Hematopoietic multipotent progenitor cell treated with erythropoietin and hydrocortisone succinate and interleukin-3 and kit ligand, for 6 days (in vitro differentiated cells): ENCODE measurements at regions not wholly inside any gene's neighbourhood (a gene's known extent, or its start where the extent isn't known, plus 50 kb on each side); places are given as distances from the start of the nearest gene placed in this dataset.
A peak's percentile ranks its signal among the peaks of the same experiment; 100 is the strongest.

ENCODE experiments used
- DNase-seq: peaks from one replicate; pipeline ENCODE4 v3.0.0-alpha.2; 2015

GRCh38 chr11:34564406-34564805 is 50.8 kb upstream of the ELF5 start:
- DNase-seq, result no peak

- DNase-seq, result no peak
Measured at GRCh38 chr11:34564807-34565241, 51.2 kb upstream of the ELF5 start.

- peak; percentile 63 for DNase-seq
Measured at GRCh38 chr11:34565417-34566207, 52.0 kb upstream of the ELF5 start.

GRCh38 chr11:34566208-34566551 is 52.6 kb upstream of the ELF5 start:
- DNase-seq, result no peak

- no peak for DNase-seq
Measured at GRCh38 chr11:34566736-34567135, 53.1 kb upstream of the ELF5 start.

- no peak for DNase-seq
Measured at GRCh38 chr11:34567733-34568132, 53.2 kb upstream of the EHF start.

- DNase-seq, result peak; percentile 55
Measured at GRCh38 chr11:34570584-34570983, 50.3 kb upstream of the EHF start.
